GM23338 (cell line): ENCODE measurements at regions not wholly inside any gene's neighbourhood (a gene's known extent, or its start where the extent isn't known, plus 50 kb on each side); places are given as distances from the start of the nearest gene placed in this dataset.

Experiments
- POLR2AphosphoS5 ChIP-seq: IDR thresholded peaks from 2 replicates; pipeline ENCODE4 v1.6.1; 2016; ENCODE audit warnings: antibody characterized with exemption, low read depth
- TF ChIP-seq, protein P1 (sequence below), 2 experiments: fragments of 200-600 bp in 1 of 2; sonication (generic) in 1 of 2; conservative IDR thresholded peaks; 2 replicates each; pipeline versions ENCODE4 v1.5.1 to v1.6.1; 2016 to 2017; ENCODE audit warnings: antibody characterized with exemption in 2 of 2, low read depth in 2 of 2, mild to moderate bottlenecking in 2 of 2, moderate library complexity in 1 of 2

GRCh38 chrX:20756585-20756984, 489.9 kb upstream of the RPS6KA3 start:
- TF ChIP-seq, protein P1, sequence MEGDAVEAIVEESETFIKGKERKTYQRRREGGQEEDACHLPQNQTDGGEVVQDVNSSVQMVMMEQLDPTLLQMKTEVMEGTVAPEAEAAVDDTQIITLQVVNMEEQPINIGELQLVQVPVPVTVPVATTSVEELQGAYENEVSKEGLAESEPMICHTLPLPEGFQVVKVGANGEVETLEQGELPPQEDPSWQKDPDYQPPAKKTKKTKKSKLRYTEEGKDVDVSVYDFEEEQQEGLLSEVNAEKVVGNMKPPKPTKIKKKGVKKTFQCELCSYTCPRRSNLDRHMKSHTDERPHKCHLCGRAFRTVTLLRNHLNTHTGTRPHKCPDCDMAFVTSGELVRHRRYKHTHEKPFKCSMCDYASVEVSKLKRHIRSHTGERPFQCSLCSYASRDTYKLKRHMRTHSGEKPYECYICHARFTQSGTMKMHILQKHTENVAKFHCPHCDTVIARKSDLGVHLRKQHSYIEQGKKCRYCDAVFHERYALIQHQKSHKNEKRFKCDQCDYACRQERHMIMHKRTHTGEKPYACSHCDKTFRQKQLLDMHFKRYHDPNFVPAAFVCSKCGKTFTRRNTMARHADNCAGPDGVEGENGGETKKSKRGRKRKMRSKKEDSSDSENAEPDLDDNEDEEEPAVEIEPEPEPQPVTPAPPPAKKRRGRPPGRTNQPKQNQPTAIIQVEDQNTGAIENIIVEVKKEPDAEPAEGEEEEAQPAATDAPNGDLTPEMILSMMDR (conservative IDR thresholded peaks at IDR 0.05; ENCODE audit: low read depth in 2 of 2): no peak
- TF ChIP-seq POLR2AphosphoS5: no peak
